ENCODE measurements at regions not wholly inside any gene's neighbourhood (a gene's known extent, or its start where the extent isn't known, plus 50 kb on each side); places are given as distances from the start of the nearest gene placed in this dataset.

DNA sequence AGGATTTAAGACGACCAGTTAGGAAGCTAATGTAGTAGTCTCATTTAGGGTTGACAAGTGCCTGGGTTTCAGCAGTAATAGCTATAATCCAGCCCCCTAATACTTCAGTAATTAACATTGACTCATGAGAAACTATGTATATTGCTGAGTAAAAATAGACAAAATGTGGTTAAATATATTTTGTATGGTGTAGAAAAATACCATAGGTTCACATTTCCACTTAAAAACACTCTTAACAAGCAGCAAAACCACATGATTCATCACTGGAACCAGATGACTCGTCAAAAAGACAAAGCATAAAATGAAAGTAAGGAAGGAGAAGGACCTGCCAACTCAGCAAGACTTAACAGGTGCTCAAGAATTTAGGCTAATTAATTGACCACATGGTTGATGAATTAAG is 288.9 kb downstream of the EFHB start:
- TF ChIP-seq JUND (IDR thresholded peaks at IDR 0.05) (no peak), EZH2 (IDR thresholded peaks at IDR 0.05) (no peak), CTCF (IDR thresholded peaks at IDR 0.05 in 2 of 3, conservative IDR thresholded peaks at IDR 0.05 in 1 of 3; ENCODE audit: borderline replicate concordance in 1 of 3, insufficient read depth in 1 of 3, low read depth in 2 of 3, low read length in 2 of 3) (no peak), POLR2A (IDR thresholded peaks at IDR 0.05; ENCODE audit: borderline replicate concordance, extremely low read depth, insufficient read depth, insufficient read length) (no peak), EZH2phosphoT487 (IDR thresholded peaks at IDR 0.05; ENCODE audit: borderline replicate concordance) (no peak), SIN3A (IDR thresholded peaks at IDR 0.05; ENCODE audit: low read depth) (no peak)
- TF ChIP-seq, protein P1, sequence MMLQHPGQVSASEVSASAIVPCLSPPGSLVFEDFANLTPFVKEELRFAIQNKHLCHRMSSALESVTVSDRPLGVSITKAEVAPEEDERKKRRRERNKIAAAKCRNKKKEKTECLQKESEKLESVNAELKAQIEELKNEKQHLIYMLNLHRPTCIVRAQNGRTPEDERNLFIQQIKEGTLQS (IDR thresholded peaks at IDR 0.05): no peak
- TF ChIP-seq, protein P2, sequence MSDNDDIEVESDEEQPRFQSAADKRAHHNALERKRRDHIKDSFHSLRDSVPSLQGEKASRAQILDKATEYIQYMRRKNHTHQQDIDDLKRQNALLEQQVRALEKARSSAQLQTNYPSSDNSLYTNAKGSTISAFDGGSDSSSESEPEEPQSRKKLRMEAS (IDR thresholded peaks at IDR 0.05): no peak

Measured in HCT116 (cell line).